ENCODE measurements at regions not wholly inside any gene's neighbourhood (a gene's known extent, or its start where the extent isn't known, plus 50 kb on each side); places are given as distances from the start of the nearest gene placed in this dataset.

GRCh38 chr13:80196756-80197155, 144.2 kb downstream of the SPRY2 start:
- WGBS, 2 experiments (ENCODE audit: insufficient coverage in 1 of 2, insufficient read length in 1 of 2), result 90 to 92% methylated on average over 1 to 2 of the region's 2 CpGs
- Mint-ChIP-seq H3K27ac (no peak overlapping the region), H3K27me3 (ENCODE audit: insufficient read depth) (no peaks in the 10 kb centered on the region), H3K36me3 (ENCODE audit: low read depth) (no peaks in the 10 kb centered on the region), H3K4me1 (no peaks in the 10 kb centered on the region), H3K4me3 (no peak overlapping the region), H3K9me3 (no peaks in the 10 kb centered on the region)
- H3K9ac ChIP-seq (ENCODE audit: extremely low read depth, low read length, poor library complexity, severe bottlenecking), result no peak overlapping the region
- no peak for DNase-seq
- H3K9me3 ChIP-seq (ENCODE audit: control insufficient read depth, low read length), result no peaks in the 10 kb centered on the region
- no peak overlapping the region for H3K4me3 ChIP-seq (ENCODE audit: low read length)
- no peaks in the 10 kb centered on the region for H3K27me3 ChIP-seq (ENCODE audit: control insufficient read depth, insufficient read depth, low read length, poor library complexity, severe bottlenecking)
- TF ChIP-seq CTCF (conservative IDR thresholded peaks at IDR 0.05), result no peak
- H3K4me1 ChIP-seq (ENCODE audit: control insufficient read depth, insufficient read depth, low read length), result no peaks in the 10 kb centered on the region
- no peak overlapping the region for H3K27ac ChIP-seq (ENCODE audit: low read depth, low read length)
- no peaks in the 10 kb centered on the region for H3K36me3 ChIP-seq (ENCODE audit: control insufficient read depth, insufficient read depth, low read length)

- Mint-ChIP-seq H3K36me3 (ENCODE audit: low read depth) (no peaks in the 10 kb centered on the region), H3K9me3 (no peaks in the 10 kb centered on the region), H3K27me3 (ENCODE audit: insufficient read depth) (no peaks in the 10 kb centered on the region), H3K4me3 (no peak overlapping the region), H3K4me1 (no peaks in the 10 kb centered on the region), H3K27ac (no peak overlapping the region)
- no peaks in the 10 kb centered on the region for H3K9me3 ChIP-seq (ENCODE audit: control insufficient read depth, low read length)
- no peak for DNase-seq
- no peaks in the 10 kb centered on the region for H3K36me3 ChIP-seq (ENCODE audit: control insufficient read depth, insufficient read depth, low read length)
- H3K4me1 ChIP-seq (ENCODE audit: control insufficient read depth, insufficient read depth, low read length), result no peaks in the 10 kb centered on the region
- no peaks in the 10 kb centered on the region for H3K27me3 ChIP-seq (ENCODE audit: control insufficient read depth, insufficient read depth, low read length, poor library complexity, severe bottlenecking)
- WGBS, 2 experiments (ENCODE audit: insufficient coverage in 1 of 2, insufficient read length in 1 of 2), result 94 to 100% methylated on average over 1 of the region's 2 CpGs
- no peak overlapping the region for H3K9ac ChIP-seq (ENCODE audit: extremely low read depth, low read length, poor library complexity, severe bottlenecking)
- H3K27ac ChIP-seq (ENCODE audit: low read depth, low read length), result no peak overlapping the region
- no peak overlapping the region for H3K4me3 ChIP-seq (ENCODE audit: low read length)
- TF ChIP-seq CTCF (conservative IDR thresholded peaks at IDR 0.05), result no peak
Observed at GRCh38 chr13:80195649-80196048, 145.3 kb downstream of the SPRY2 start.

- no peaks in the 10 kb centered on the region for H3K27me3 Mint-ChIP-seq (ENCODE audit: insufficient read depth)
Observed at GRCh38 chr13:80189889-80190597, 150.9 kb downstream of the SPRY2 start.

More at GRCh38 chr13:80189889-80190597, 150.9 kb downstream of the SPRY2 start:
- no peak overlapping the region for H3K4me3 Mint-ChIP-seq
- Histone ChIP-seq H3K4me3 (ENCODE audit: low read length) (no peak overlapping the region), H3K36me3 (ENCODE audit: control insufficient read depth, insufficient read depth, low read length) (no peaks in the 10 kb centered on the region), H3K27ac (ENCODE audit: low read depth, low read length) (no peak overlapping the region), H3K9me3 (ENCODE audit: control insufficient read depth, low read length) (no peaks in the 10 kb centered on the region), H3K4me1 (ENCODE audit: control insufficient read depth, insufficient read depth, low read length) (no peaks in the 10 kb centered on the region), H3K27me3 (ENCODE audit: control insufficient read depth, insufficient read depth, low read length, poor library complexity, severe bottlenecking) (no peaks in the 10 kb centered on the region), H3K9ac (ENCODE audit: extremely low read depth, low read length, poor library complexity, severe bottlenecking) (no peak overlapping the region)
- H3K9me3 Mint-ChIP-seq, result peaks cover 4% of the 10 kb centered on the region
- no peaks in the 10 kb centered on the region for H3K4me1 Mint-ChIP-seq
- H3K36me3 Mint-ChIP-seq (ENCODE audit: low read depth), result no peaks in the 10 kb centered on the region
- H3K27ac Mint-ChIP-seq, result no peak overlapping the region
- no peak for DNase-seq
- TF ChIP-seq CTCF (conservative IDR thresholded peaks at IDR 0.05), result no peak
- 96 to 98% methylated on average over 11 of the region's 11 CpGs for WGBS, 2 experiments (ENCODE audit: insufficient coverage in 1 of 2, insufficient read length in 1 of 2)
